DND-41 (cell line): ENCODE measurements at regions not wholly inside any gene's neighbourhood (a gene's known extent, or its start where the extent isn't known, plus 50 kb on each side); places are given as distances from the start of the nearest gene placed in this dataset.

Experiments used
- ATAC-seq: fragments of 200-7000 bp; cut with Tn5 transposase; 3 replicates; pipeline ENCODE4 v1.9.1; 2021; ENCODE audit warnings: low read depth; ENCODE audit not compliant: insufficient read depth
- DNase-seq: peaks from one replicate; pipeline ENCODE4 v3.0.0-alpha.2; 2020
- H2AFZ ChIP-seq: 2 replicates; pipeline ENCODE4 v1.6.0; 2012; ENCODE audit warnings: low read depth, low read length
- H3K27ac ChIP-seq: 2 replicates; pipeline ENCODE4 v1.5.1; 2012; ENCODE audit warnings: low read length, inconsistent platforms
- H3K27me3 ChIP-seq: fragments of 200-600 bp; sonication (generic); 2 replicates; pipeline ENCODE4 v1.6.0; 2012; ENCODE audit warnings: low read length, mild to moderate bottlenecking, inconsistent platforms; ENCODE audit not compliant: insufficient read depth, poor library complexity
- H3K36me3 ChIP-seq: 2 replicates; pipeline ENCODE4 v1.5.1; 2012; ENCODE audit warnings: low read length, inconsistent platforms; ENCODE audit not compliant: insufficient read depth
- H3K4me1 ChIP-seq: 2 replicates; pipeline ENCODE4 v1.5.1; 2012; ENCODE audit warnings: mild to moderate bottlenecking, low read length; ENCODE audit not compliant: insufficient read depth
- H3K4me2 ChIP-seq: 2 replicates; pipeline ENCODE4 v1.6.0; 2012; ENCODE audit warnings: mild to moderate bottlenecking, moderate library complexity, low read length, inconsistent platforms; ENCODE audit not compliant: insufficient read depth
- H3K4me3 ChIP-seq, 2 experiments: fragments of 200-600 bp in 1 of 2; shearing (Covaris generic) in 1 of 2; 2 replicates each; pipeline ENCODE4 v1.5.1; 2012 to 2016; ENCODE audit warnings: inconsistent platforms in 2 of 2, low read length in 2 of 2, mild to moderate bottlenecking in 2 of 2, low read depth in 1 of 2, moderate library complexity in 1 of 2
- H3K79me2 ChIP-seq: 2 replicates; pipeline ENCODE4 v1.6.0; 2012; ENCODE audit warnings: low read length, inconsistent platforms; ENCODE audit not compliant: insufficient read depth
- H3K9ac ChIP-seq: 2 replicates; pipeline ENCODE4 v1.6.0; 2012; ENCODE audit warnings: low read depth, mild to moderate bottlenecking, inconsistent platforms, low read length, moderate library complexity
- H3K9me3 ChIP-seq: 2 replicates; pipeline ENCODE4 v1.5.1; 2012; ENCODE audit warnings: low read length, moderate library complexity, mild to moderate bottlenecking, inconsistent platforms; ENCODE audit not compliant: insufficient read depth, severe bottlenecking
- H4K20me1 ChIP-seq: 2 replicates; pipeline ENCODE4 v1.6.0; 2012; ENCODE audit warnings: low read length; ENCODE audit not compliant: insufficient read depth
- EZH2 ChIP-seq: IDR thresholded peaks from 3 replicates; pipeline ENCODE4 v1.6.1; 2012; ENCODE audit warnings: borderline replicate concordance, low read depth, mild to moderate bottlenecking, moderate library complexity, low read length, inconsistent platforms; ENCODE audit not compliant: severe bottlenecking
- TF ChIP-seq, protein P1 (sequence below): IDR thresholded peaks from 2 replicates; pipeline ENCODE4 v1.5.1; 2012; ENCODE audit warnings: borderline replicate concordance, low read length, moderate library complexity, mild to moderate bottlenecking; ENCODE audit not compliant: poor library complexity, severe bottlenecking; ENCODE audit errors: extremely low read depth

DNA sequence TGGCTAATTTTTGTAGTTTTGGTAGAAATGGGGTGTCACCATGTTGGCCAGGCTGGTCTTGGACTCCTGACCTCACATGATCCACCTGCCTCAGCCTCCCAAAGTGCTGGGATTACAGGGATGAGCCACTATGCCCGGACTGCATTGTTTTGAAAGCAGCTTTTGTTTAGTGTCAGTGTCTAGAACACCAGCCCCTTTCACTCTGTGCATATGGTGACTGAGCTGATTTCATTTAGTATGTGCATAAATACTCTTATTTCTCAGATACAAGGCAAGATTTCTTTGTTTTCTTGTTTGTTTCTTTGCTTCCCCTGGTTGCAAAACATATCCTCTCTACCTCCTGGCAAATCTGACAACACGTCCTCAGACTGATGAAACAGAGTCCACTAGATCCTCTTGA lies 152.8 kb upstream of the CHD6 start:
- Histone ChIP-seq H3K4me1 (no peaks in the 10 kb centered on the region), H2AFZ (no peak overlapping the region), H3K4me2 (no peak overlapping the region), H3K9ac (no peak overlapping the region), H3K4me3 (no peak overlapping the region), H3K27ac (no peak overlapping the region), H4K20me1 (no peaks in the 10 kb centered on the region), H3K27me3 (peaks cover 21% of the 10 kb centered on the region), H3K79me2 (no peaks in the 10 kb centered on the region), H3K9me3 (no peaks in the 10 kb centered on the region), H3K36me3 (no peaks in the 10 kb centered on the region)
- ATAC-seq (no peak), DNase-seq (no peak)
- TF ChIP-seq, protein P1, sequence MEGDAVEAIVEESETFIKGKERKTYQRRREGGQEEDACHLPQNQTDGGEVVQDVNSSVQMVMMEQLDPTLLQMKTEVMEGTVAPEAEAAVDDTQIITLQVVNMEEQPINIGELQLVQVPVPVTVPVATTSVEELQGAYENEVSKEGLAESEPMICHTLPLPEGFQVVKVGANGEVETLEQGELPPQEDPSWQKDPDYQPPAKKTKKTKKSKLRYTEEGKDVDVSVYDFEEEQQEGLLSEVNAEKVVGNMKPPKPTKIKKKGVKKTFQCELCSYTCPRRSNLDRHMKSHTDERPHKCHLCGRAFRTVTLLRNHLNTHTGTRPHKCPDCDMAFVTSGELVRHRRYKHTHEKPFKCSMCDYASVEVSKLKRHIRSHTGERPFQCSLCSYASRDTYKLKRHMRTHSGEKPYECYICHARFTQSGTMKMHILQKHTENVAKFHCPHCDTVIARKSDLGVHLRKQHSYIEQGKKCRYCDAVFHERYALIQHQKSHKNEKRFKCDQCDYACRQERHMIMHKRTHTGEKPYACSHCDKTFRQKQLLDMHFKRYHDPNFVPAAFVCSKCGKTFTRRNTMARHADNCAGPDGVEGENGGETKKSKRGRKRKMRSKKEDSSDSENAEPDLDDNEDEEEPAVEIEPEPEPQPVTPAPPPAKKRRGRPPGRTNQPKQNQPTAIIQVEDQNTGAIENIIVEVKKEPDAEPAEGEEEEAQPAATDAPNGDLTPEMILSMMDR, result no peak
- TF ChIP-seq EZH2, result no peak

DNA sequence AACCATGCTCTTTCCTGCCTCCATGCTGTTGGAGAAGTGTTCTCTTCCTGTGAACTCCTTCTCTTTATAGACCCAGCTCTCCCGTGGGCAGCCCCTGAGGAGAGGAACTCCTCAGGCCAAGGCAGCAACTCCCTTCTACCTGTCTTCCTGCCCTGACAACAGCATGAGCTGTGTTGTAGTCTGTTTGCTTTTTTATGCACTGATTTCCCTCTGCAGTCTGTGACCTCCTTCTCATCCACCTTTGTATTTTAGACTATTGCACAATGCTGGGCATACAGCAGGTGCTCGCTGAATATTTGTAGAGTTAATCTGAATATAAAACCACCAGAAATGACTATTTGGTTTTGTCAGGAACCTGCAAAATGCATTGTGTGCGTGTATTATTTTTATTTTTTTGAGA lies 152.2 kb upstream of the CHD6 start:
- DNase-seq, result no peak
- no peak overlapping the region for H3K27ac ChIP-seq
- no peak overlapping the region for H3K4me3 ChIP-seq
- H3K9me3 ChIP-seq, result no peaks in the 10 kb centered on the region
- peaks cover 21% of the 10 kb centered on the region for H3K27me3 ChIP-seq
- no peaks in the 10 kb centered on the region for H3K36me3 ChIP-seq
- H3K4me1 ChIP-seq, result no peaks in the 10 kb centered on the region
- H3K79me2 ChIP-seq, result no peaks in the 10 kb centered on the region
- no peak overlapping the region for H3K9ac ChIP-seq
- no peak overlapping the region for H2AFZ ChIP-seq
- TF ChIP-seq, protein P1, result no peak
- no peak for TF ChIP-seq EZH2
- H4K20me1 ChIP-seq, result no peaks in the 10 kb centered on the region
- ATAC-seq, result no peak
- no peak overlapping the region for H3K4me2 ChIP-seq

DNA sequence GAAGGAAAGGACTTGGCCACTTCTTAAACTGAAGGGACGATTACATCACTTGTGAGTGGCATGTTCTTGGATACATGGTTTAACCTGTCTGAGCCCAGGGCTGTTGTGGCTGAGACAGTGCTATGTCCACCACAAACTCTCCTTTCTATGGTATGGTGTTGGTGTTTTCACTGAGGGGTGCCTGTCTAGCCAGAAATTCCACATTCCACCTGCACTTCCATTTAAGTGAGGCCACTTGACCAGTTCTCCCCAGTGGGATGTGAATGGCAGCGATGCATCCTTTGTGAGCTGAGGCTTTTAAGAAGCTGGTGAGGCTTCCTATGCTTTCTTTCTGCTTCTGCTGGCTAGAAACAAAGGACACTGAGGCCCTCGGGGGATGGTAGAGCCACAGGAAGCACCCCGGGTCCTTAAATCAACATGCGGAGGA lies 151.4 kb upstream of the CHD6 start:
- Histone ChIP-seq H3K4me1 (no peaks in the 10 kb centered on the region), H3K9me3 (no peaks in the 10 kb centered on the region), H3K27ac (no peak overlapping the region), H3K27me3 (peaks cover 21% of the 10 kb centered on the region), H2AFZ (no peak overlapping the region), H4K20me1 (no peaks in the 10 kb centered on the region), H3K4me2 (no peak overlapping the region), H3K36me3 (no peaks in the 10 kb centered on the region), H3K4me3 (no peak overlapping the region), H3K79me2 (no peaks in the 10 kb centered on the region), H3K9ac (no peak overlapping the region)
- TF ChIP-seq, protein P1, result no peak
- no peak for ATAC-seq
- DNase-seq, result no peak

DNA sequence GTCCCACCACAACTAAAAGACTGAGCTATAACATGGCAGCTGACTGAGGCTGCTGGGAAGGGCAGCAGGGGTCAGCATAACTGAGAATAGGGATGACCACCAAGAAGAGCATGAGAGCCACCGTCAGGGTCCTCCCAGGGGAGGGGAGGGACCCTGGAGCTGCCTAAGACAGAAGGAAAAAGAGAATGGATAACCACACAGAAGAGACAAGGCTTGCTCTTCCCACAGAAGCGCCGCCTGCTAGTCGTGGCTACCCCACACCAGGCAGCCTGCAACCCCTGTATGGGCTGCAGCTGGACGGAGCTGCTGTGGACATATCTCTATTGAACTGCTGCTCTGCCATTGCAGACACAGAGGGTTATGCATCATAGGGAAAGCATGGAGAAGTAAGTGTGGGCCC lies 132.0 kb upstream of the CHD6 start:
- DNase-seq, result no peak
- Histone ChIP-seq H3K4me2 (no peak overlapping the region), H3K4me3 (no peak overlapping the region), H2AFZ (no peak overlapping the region), H3K9ac (no peak overlapping the region), H3K79me2 (no peaks in the 10 kb centered on the region), H4K20me1 (no peaks in the 10 kb centered on the region), H3K27ac (no peak overlapping the region), H3K9me3 (no peaks in the 10 kb centered on the region), H3K27me3 (peaks cover 13% of the 10 kb centered on the region), H3K4me1 (no peaks in the 10 kb centered on the region), H3K36me3 (no peaks in the 10 kb centered on the region)
- ATAC-seq, result no peak
- TF ChIP-seq EZH2, result no peak
- TF ChIP-seq, protein P1, result no peak
